Calu3 (cell line): ENCODE measurements at regions not wholly inside any gene's neighbourhood (a gene's known extent, or its start where the extent isn't known, plus 50 kb on each side); places are given as distances from the start of the nearest gene placed in this dataset.

Experiments
- BruUV-seq: library from RNA; stranded (reverse); fragments of 400-500 nt; replicated peaks from 2 replicates; lab custom pipeline; 2021; lab: Mats Ljungman, UMichigan
- CTCF ChIA-PET: fragments of 300-600 bp; sonication (Branson Sonifier 250); formaldehyde crosslinking; loops from one replicate; lab custom pipeline; 2022; ENCODE audit warnings: antibody characterized with exemption; lab: Charles Lee
- DNase-seq: peaks from one replicate; pipeline ENCODE4 v3.0.0; 2022
- H3K27ac Mint-ChIP-seq: one replicate; pipeline ENCODE4 v1.8.0; 2022; ENCODE audit warnings: mixed read lengths; ENCODE audit not compliant: unreplicated experiment
- H3K27me3 Mint-ChIP-seq: one replicate; pipeline ENCODE4 v1.8.0; 2022; ENCODE audit warnings: mixed read lengths; ENCODE audit not compliant: unreplicated experiment
- H3K36me3 Mint-ChIP-seq: one replicate; pipeline ENCODE4 v1.8.0; 2022; ENCODE audit warnings: mild to moderate bottlenecking, moderate library complexity, mixed read lengths; ENCODE audit not compliant: insufficient read depth, unreplicated experiment
- H3K4me1 Mint-ChIP-seq: one replicate; pipeline ENCODE4 v1.8.0; 2022; ENCODE audit warnings: mild to moderate bottlenecking, low read depth, mixed read lengths; ENCODE audit not compliant: unreplicated experiment
- H3K4me3 Mint-ChIP-seq: one replicate; pipeline ENCODE4 v1.8.0; 2022; ENCODE audit warnings: mild to moderate bottlenecking, low read depth, moderate library complexity, mixed read lengths; ENCODE audit not compliant: unreplicated experiment
- H3K9me3 Mint-ChIP-seq: one replicate; pipeline ENCODE4 v1.8.0; 2022; ENCODE audit warnings: low read depth, mixed read lengths; ENCODE audit not compliant: unreplicated experiment
- intact Hi-C: fragments of 100-400 bp; cut with micrococcal nuclease; formaldehyde crosslinking; loops from one replicate; pipeline ENCODE4 v1.10.0; 2022; ENCODE audit not compliant: unreplicated experiment
- TF ChIP-seq, protein P1 (sequence below): fragments of 200-600 bp; IDR thresholded peaks from one replicate; pipeline ENCODE4 v1.8.0; 2022; ENCODE audit warnings: antibody characterized with exemption; ENCODE audit not compliant: unreplicated experiment

DNA sequence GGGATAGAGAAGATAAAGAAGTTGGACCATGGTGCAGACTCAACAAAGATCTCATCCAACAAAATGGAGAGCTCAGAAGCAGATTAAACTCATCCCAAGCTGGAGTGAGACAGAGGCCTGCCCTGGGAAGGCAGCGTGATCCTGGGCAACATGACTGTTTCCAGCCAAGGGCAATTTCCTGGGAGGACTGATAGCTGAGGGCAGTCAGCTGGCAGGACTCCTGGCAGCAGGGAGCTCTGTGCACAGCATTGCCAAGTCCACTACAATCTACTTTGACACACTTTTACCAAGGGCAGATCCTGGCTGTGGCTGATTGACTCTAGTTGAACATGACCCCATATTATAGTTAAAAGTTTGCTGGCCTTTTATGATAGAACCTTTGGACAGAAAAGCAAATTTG lies 357.3 kb upstream of the RASGEF1B start:
- BruUV-seq = no TSS peak
- intact Hi-C loops = no loop called here
- H3K4me3 Mint-ChIP-seq = no peak overlapping the region
- TF ChIP-seq, protein P1, sequence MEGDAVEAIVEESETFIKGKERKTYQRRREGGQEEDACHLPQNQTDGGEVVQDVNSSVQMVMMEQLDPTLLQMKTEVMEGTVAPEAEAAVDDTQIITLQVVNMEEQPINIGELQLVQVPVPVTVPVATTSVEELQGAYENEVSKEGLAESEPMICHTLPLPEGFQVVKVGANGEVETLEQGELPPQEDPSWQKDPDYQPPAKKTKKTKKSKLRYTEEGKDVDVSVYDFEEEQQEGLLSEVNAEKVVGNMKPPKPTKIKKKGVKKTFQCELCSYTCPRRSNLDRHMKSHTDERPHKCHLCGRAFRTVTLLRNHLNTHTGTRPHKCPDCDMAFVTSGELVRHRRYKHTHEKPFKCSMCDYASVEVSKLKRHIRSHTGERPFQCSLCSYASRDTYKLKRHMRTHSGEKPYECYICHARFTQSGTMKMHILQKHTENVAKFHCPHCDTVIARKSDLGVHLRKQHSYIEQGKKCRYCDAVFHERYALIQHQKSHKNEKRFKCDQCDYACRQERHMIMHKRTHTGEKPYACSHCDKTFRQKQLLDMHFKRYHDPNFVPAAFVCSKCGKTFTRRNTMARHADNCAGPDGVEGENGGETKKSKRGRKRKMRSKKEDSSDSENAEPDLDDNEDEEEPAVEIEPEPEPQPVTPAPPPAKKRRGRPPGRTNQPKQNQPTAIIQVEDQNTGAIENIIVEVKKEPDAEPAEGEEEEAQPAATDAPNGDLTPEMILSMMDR = no peak
- no peaks in the 10 kb centered on the region for H3K36me3 Mint-ChIP-seq
- H3K9me3 Mint-ChIP-seq = no peaks in the 10 kb centered on the region
- H3K27ac Mint-ChIP-seq = no peak overlapping the region
- no peaks in the 10 kb centered on the region for H3K27me3 Mint-ChIP-seq
- no peak for DNase-seq
- CTCF ChIA-PET = no interaction called here
- H3K4me1 Mint-ChIP-seq = peaks cover 14% of the 10 kb centered on the region

- no TSS peak for BruUV-seq
- Mint-ChIP-seq H3K4me1 (peaks cover 14% of the 10 kb centered on the region), H3K36me3 (no peaks in the 10 kb centered on the region), H3K27ac (no peak overlapping the region), H3K9me3 (no peaks in the 10 kb centered on the region), H3K4me3 (no peak overlapping the region), H3K27me3 (no peaks in the 10 kb centered on the region)
- no peak for DNase-seq
- TF ChIP-seq, protein P1 = no peak
- intact Hi-C loops = no loop called here
- CTCF ChIA-PET = no interaction called here
Observed at GRCh38 chr4:81827577-81828202, 356.0 kb upstream of the RASGEF1B start.

GRCh38 chr4:81826817-81827424 lies 355.2 kb upstream of the RASGEF1B start:
- Mint-ChIP-seq H3K9me3 (no peaks in the 10 kb centered on the region), H3K27ac (no peak overlapping the region), H3K4me1 (peaks cover 14% of the 10 kb centered on the region), H3K27me3 (no peaks in the 10 kb centered on the region), H3K4me3 (no peak overlapping the region), H3K36me3 (no peaks in the 10 kb centered on the region)
- no peak for DNase-seq
- TF ChIP-seq, protein P1 = no peak
- CTCF ChIA-PET = no interaction called here
- BruUV-seq = no TSS peak
- intact Hi-C loops = no loop called here

GRCh38 chr4:81826335-81826734 lies 354.6 kb upstream of the RASGEF1B start:
- intact Hi-C loops = no loop called here

More at GRCh38 chr4:81826335-81826734, 354.6 kb upstream of the RASGEF1B start:
- Mint-ChIP-seq H3K4me1 (peaks cover 14% of the 10 kb centered on the region), H3K27me3 (no peaks in the 10 kb centered on the region), H3K27ac (no peak overlapping the region), H3K9me3 (no peaks in the 10 kb centered on the region), H3K36me3 (no peaks in the 10 kb centered on the region), H3K4me3 (no peak overlapping the region)
- DNase-seq = no peak
- BruUV-seq = no TSS peak
- TF ChIP-seq, protein P1 = no peak
- CTCF ChIA-PET = no interaction called here
